Vagina (tissue), 2 donors: ENCODE measurements at regions not wholly inside any gene's neighbourhood (a gene's known extent, or its start where the extent isn't known, plus 50 kb on each side); places are given as distances from the start of the nearest gene placed in this dataset.
"Not testable (repeated sequence)": the region's sequence is repeated elsewhere in the genome, so short reads cannot be mapped to it uniquely, and the experiment has no call there.

Source experiments
- CTCF ChIP-seq, 3 experiments: fragments of 450-650 bp in 2 of 3; fragments of 200-600 bp in 1 of 3; sonication (generic) in 1 of 3; IDR thresholded peaks; one replicate each; pipeline ENCODE4 v1.5.1; 2017 to 2019; ENCODE audit warnings: antibody characterized with exemption in 3 of 3, mild to moderate bottlenecking in 2 of 3, moderate library complexity in 2 of 3
- POLR2A ChIP-seq, 2 donors: fragments of 450-650 bp; IDR thresholded peaks; one replicate each; pipeline ENCODE4 v1.6.1; 2017; ENCODE audit warnings: antibody characterized with exemption in 2 of 2, mild to moderate bottlenecking in 2 of 2, moderate library complexity in 2 of 2
- POLR2AphosphoS5 ChIP-seq, 2 donors: sonication (generic); formaldehyde crosslinking; IDR thresholded peaks; one replicate each; pipeline ENCODE4 v1.9.0; 2017; ENCODE audit warnings: antibody characterized with exemption in 2 of 2, mild to moderate bottlenecking in 2 of 2, low read depth in 1 of 2; ENCODE audit not compliant: insufficient read depth in 1 of 2

GRCh38 chr9:41033877-41034276 lies 94.6 kb downstream of the FOXD4L6 start:
- not testable (repeated sequence) for TF ChIP-seq CTCF (IDR thresholded peaks at IDR 0.05); POLR2A (IDR thresholded peaks at IDR 0.05); POLR2AphosphoS5 (IDR thresholded peaks at IDR 0.05; ENCODE audit: insufficient read depth in 1 of 2, low read depth in 1 of 2)
